Activated CD4-positive, CD25-positive, alpha-beta regulatory T cell (primary cell): ENCODE measurements at regions not wholly inside any gene's neighbourhood (a gene's known extent, or its start where the extent isn't known, plus 50 kb on each side); places are given as distances from the start of the nearest gene placed in this dataset.
"Not testable (repeated sequence)": the region's sequence is repeated elsewhere in the genome, so short reads cannot be mapped to it uniquely, and the experiment has no call there.

Experiments used
- DNase-seq, 4 experiments: peaks; one replicate each; lab custom pipeline; 2025; lab: John Stamatoyannopoulos, UW

GRCh38 chr14:89065879-89066278 is 241.4 kb downstream of the TTC8 start:
- DNase-seq = no peak

- no peak for DNase-seq
These were observed 243.0 kb downstream of the TTC8 start for GRCh38 chr14:89067293-89067972.

GRCh38 chr14:89078021-89078795 is 253.8 kb downstream of the TTC8 start:
- no peak for DNase-seq

- DNase-seq = no peak
These were observed 260.8 kb downstream of the TTC8 start for GRCh38 chr14:89085231-89085731.

- DNase-seq = no peak
These were observed 261.4 kb downstream of the TTC8 start for GRCh38 chr14:89085737-89086382.

- no peak for DNase-seq
These were observed 264.1 kb downstream of the TTC8 start for GRCh38 chr14:89088530-89088929.

GRCh38 chr14:89089330-89089729 is 264.9 kb downstream of the TTC8 start:
- no peak for DNase-seq

- no peak for DNase-seq
These were observed 267.3 kb downstream of the TTC8 start for GRCh38 chr14:89091781-89092180.

- no peak for DNase-seq
These were observed 268.8 kb downstream of the TTC8 start for GRCh38 chr14:89093083-89093730.

- DNase-seq = no peak
These were observed 270.6 kb downstream of the TTC8 start for GRCh38 chr14:89095036-89095435.

- no peak for DNase-seq
These were observed 272.5 kb downstream of the TTC8 start for GRCh38 chr14:89096946-89097345.

- no peak for DNase-seq
These were observed 273.8 kb downstream of the TTC8 start for GRCh38 chr14:89098254-89098653.

- DNase-seq = not testable (repeated sequence)
These were observed 279.8 kb downstream of the TTC8 start for GRCh38 chr14:89104171-89104817.

- not testable (repeated sequence) for DNase-seq
These were observed 280.4 kb downstream of the TTC8 start for GRCh38 chr14:89104861-89105260.
